Esophagus muscularis mucosa (tissue), 4 donors: ENCODE measurements at regions not wholly inside any gene's neighbourhood (a gene's known extent, or its start where the extent isn't known, plus 50 kb on each side); places are given as distances from the start of the nearest gene placed in this dataset.

Experiments
- DNase-seq: peaks from one replicate; pipeline ENCODE4 v3.0.0-alpha.2; 2017; ENCODE audit errors: extremely low spot score
- H3K27ac ChIP-seq, 4 donors: fragments of 200-600 bp; sonication (generic); replicated peaks in 1 of 4; 1 replicate in 3 of 4; 2 replicates in 1 of 4; pipeline ENCODE4 v1.5.1; 2016 to 2019; ENCODE audit warnings: mild to moderate bottlenecking in 1 of 4
- H3K27me3 ChIP-seq, 4 donors: fragments of 200-600 bp; sonication (generic); one replicate each; pipeline versions ENCODE4 v1.5.1 to v1.6.0; 2016 to 2019
- H3K36me3 ChIP-seq, 4 donors: fragments of 200-600 bp; sonication (generic); one replicate each; pipeline ENCODE4 v1.5.1; 2016 to 2019
- H3K4me1 ChIP-seq, 4 donors: fragments of 200-600 bp; sonication (generic); one replicate each; pipeline ENCODE4 v1.5.1; 2016 to 2019
- H3K4me3 ChIP-seq, 4 donors: fragments of 200-600 bp; sonication (generic); 1 replicate in 2 of 4; 2 replicates in 2 of 4; pipeline ENCODE4 v1.5.1; 2016 to 2019; ENCODE audit warnings: mild to moderate bottlenecking in 4 of 4, moderate library complexity in 1 of 4
- H3K9me3 ChIP-seq, 4 donors: fragments of 200-600 bp; sonication (generic); 1 replicate in 3 of 4; 2 replicates in 1 of 4; pipeline ENCODE4 v1.5.1; 2016 to 2019
- EP300 ChIP-seq: sonication (generic); formaldehyde crosslinking; IDR thresholded peaks from one replicate; pipeline ENCODE4 v1.6.1; 2017; ENCODE audit warnings: antibody characterized with exemption
- POLR2A ChIP-seq: fragments of 450-650 bp; IDR thresholded peaks from one replicate; pipeline ENCODE4 v1.6.1; 2017; ENCODE audit warnings: antibody characterized with exemption, moderate library complexity, mild to moderate bottlenecking, low read depth
- POLR2AphosphoS5 ChIP-seq, 2 donors: sonication (generic); formaldehyde crosslinking; IDR thresholded peaks; one replicate each; pipeline ENCODE4 v1.6.1; 2017; ENCODE audit warnings: antibody characterized with exemption in 2 of 2
- WGBS: methylation state at CpG from one replicate; pipeline ENCODE4 v1.1.5; 2018; 5-methylcytosine and 5-hydroxymethylcytosine counted together
- intact Hi-C: fragments of 100-400 bp; cut with DNase I; formaldehyde crosslinking; loops from one replicate; pipeline ENCODE4 v1.15.1; 2023
- TF ChIP-seq, protein P1 (sequence below), 3 experiments: fragments of 200-600 bp in 2 of 3; fragments of 450-650 bp in 1 of 3; sonication (generic) in 2 of 3; IDR thresholded peaks; one replicate each; pipeline ENCODE4 v1.5.1; 2017 to 2019; ENCODE audit warnings: antibody characterized with exemption in 3 of 3, mild to moderate bottlenecking in 2 of 3, moderate library complexity in 1 of 3

GRCh38 chr11:33646629-33647028 is 54.0 kb downstream of the C11orf91 start:
- intact Hi-C loops: no loop called here
- peaks cover 0 to 10% (median 0%) of the 10 kb centered on the region in 4 donors for H3K27me3 ChIP-seq
- no peak overlapping the region for H3K4me3 ChIP-seq
- no peaks in the 10 kb centered on the region for H3K9me3 ChIP-seq
- WGBS: 65% methylated on average over 3 of the region's 3 CpGs
- H3K36me3 ChIP-seq: no peaks in the 10 kb centered on the region
- H3K4me1 ChIP-seq: no peaks in the 10 kb centered on the region
- no peak overlapping the region for H3K27ac ChIP-seq
- TF ChIP-seq POLR2AphosphoS5 (IDR thresholded peaks at IDR 0.05) (no peak), POLR2A (no peak)
- no peak for DNase-seq

GRCh38 chr11:33646168-33646567 is 54.5 kb downstream of the C11orf91 start:
- TF ChIP-seq, protein P1, sequence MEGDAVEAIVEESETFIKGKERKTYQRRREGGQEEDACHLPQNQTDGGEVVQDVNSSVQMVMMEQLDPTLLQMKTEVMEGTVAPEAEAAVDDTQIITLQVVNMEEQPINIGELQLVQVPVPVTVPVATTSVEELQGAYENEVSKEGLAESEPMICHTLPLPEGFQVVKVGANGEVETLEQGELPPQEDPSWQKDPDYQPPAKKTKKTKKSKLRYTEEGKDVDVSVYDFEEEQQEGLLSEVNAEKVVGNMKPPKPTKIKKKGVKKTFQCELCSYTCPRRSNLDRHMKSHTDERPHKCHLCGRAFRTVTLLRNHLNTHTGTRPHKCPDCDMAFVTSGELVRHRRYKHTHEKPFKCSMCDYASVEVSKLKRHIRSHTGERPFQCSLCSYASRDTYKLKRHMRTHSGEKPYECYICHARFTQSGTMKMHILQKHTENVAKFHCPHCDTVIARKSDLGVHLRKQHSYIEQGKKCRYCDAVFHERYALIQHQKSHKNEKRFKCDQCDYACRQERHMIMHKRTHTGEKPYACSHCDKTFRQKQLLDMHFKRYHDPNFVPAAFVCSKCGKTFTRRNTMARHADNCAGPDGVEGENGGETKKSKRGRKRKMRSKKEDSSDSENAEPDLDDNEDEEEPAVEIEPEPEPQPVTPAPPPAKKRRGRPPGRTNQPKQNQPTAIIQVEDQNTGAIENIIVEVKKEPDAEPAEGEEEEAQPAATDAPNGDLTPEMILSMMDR (IDR thresholded peaks at IDR 0.05): no peak
- no peak for TF ChIP-seq EP300
- TF ChIP-seq POLR2AphosphoS5 (IDR thresholded peaks at IDR 0.05): no peak
- no peak for TF ChIP-seq POLR2A
- Histone ChIP-seq H3K4me1 (no peaks in the 10 kb centered on the region), H3K36me3 (no peaks in the 10 kb centered on the region), H3K27me3 (peaks cover 0 to 10% (median 0%) of the 10 kb centered on the region in 4 donors), H3K4me3 (no peak overlapping the region), H3K9me3 (no peaks in the 10 kb centered on the region), H3K27ac (no peak overlapping the region)
- intact Hi-C loops: no loop called here
- DNase-seq: no peak
- 94% methylated on average over 4 of the region's 4 CpGs for WGBS

DNA sequence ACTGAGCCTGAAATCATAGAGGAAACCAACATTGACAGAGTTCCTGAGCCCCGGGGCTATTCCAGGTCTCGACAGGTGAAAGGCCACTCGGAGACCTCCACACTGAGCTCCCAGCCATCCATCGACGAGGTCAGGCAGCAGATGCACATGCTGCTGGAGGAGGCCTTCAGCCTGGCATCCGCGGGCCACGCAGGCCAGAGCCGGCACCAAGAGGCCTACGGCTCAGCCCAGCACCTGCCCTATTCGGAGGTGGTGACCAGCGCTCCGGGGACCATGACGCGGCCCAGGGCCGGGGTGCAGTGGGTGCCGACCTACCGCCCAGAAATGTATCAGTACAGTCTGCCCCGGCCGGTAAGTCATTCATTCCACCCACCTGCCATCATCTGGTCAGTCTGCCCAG is 54.9 kb downstream of the C11orf91 start:
- H3K27me3 ChIP-seq: peaks cover 0 to 10% (median 0%) of the 10 kb centered on the region in 4 donors
- no peak for DNase-seq
- no peaks in the 10 kb centered on the region for H3K4me1 ChIP-seq
- no peak for TF ChIP-seq POLR2AphosphoS5 (IDR thresholded peaks at IDR 0.05)
- TF ChIP-seq, protein P1 (IDR thresholded peaks at IDR 0.05): no peak
- no peak for TF ChIP-seq EP300
- TF ChIP-seq POLR2A: no peak
- WGBS: 66% methylated on average over 3 of the region's 20 CpGs
- no peaks in the 10 kb centered on the region for H3K9me3 ChIP-seq
- intact Hi-C loops: no loop called here
- no peaks in the 10 kb centered on the region for H3K36me3 ChIP-seq
- no peak overlapping the region for H3K27ac ChIP-seq
- H3K4me3 ChIP-seq: no peak overlapping the region

- H3K36me3 ChIP-seq: no peaks in the 10 kb centered on the region
- no peaks in the 10 kb centered on the region for H3K4me1 ChIP-seq
- peaks cover 0 to 6% (median 0%) of the 10 kb centered on the region in 4 donors for H3K9me3 ChIP-seq
- DNase-seq: no peak
- H3K27me3 ChIP-seq: peaks cover 0 to 15% (median 0%) of the 10 kb centered on the region in 4 donors
- no peak overlapping the region for H3K27ac ChIP-seq
- 77% methylated on average over 3 of the region's 3 CpGs for WGBS
- no peak overlapping the region for H3K4me3 ChIP-seq
- intact Hi-C loops: no loop called here
- no peak for TF ChIP-seq EP300
- TF ChIP-seq POLR2A: no peak
- TF ChIP-seq, protein P1 (IDR thresholded peaks at IDR 0.05): no peak
- TF ChIP-seq POLR2AphosphoS5 (IDR thresholded peaks at IDR 0.05): no peak
These were observed 57.3 kb downstream of the C11orf91 start for GRCh38 chr11:33643167-33643824.

DNA sequence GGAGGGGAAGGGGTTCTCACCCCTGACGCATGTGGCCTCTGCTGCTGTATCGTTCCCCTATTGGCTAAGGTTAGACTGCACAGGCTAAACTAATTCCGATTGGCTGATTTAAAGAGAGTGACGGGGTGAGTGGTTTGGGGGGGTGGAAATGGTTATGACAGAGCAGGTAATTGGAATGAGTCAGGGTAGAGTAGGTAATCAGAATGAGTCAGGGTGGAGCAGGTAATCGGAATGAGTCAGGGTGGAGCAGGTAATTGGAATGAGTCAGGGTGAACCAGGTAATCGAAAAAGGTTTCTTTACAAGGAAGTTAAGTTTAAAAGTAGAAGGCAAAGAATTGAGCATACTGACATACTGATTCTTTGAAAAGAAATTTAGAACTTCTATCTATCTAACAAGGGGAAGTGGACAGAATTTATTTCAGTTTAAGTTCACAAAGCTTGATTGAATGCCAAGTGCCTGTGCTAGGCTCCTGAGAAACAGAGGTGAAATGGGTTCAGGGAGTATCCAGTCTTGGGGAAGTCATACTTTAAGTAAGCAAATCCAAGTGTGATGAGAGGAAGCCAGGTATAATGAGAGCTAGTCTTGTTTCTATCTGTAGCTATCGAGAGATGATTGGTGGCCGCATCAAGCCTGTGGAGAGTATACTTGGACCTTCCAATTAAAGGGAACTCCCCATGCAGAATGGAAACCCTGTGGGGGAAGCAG is 58.0 kb downstream of the C11orf91 start:
- WGBS: 92% methylated on average over 8 of the region's 8 CpGs
- intact Hi-C loops: no loop called here
- Histone ChIP-seq H3K9me3 (peaks cover 0 to 6% (median 0%) of the 10 kb centered on the region in 4 donors), H3K27me3 (peaks cover 0 to 15% (median 0%) of the 10 kb centered on the region in 4 donors), H3K4me3 (no peak overlapping the region), H3K4me1 (no peaks in the 10 kb centered on the region), H3K27ac (no peak overlapping the region), H3K36me3 (no peaks in the 10 kb centered on the region)
- DNase-seq: no peak
- no peak for TF ChIP-seq POLR2AphosphoS5 (IDR thresholded peaks at IDR 0.05)
- no peak for TF ChIP-seq POLR2A
- TF ChIP-seq, protein P1 (IDR thresholded peaks at IDR 0.05): no peak
